Duodenal mucosa (tissue), 2 donors: ENCODE measurements at regions not wholly inside any gene's neighbourhood (a gene's known extent, or its start where the extent isn't known, plus 50 kb on each side); places are given as distances from the start of the nearest gene placed in this dataset.

Experiments used
- H3K27ac ChIP-seq: one replicate; pipeline ENCODE4 v1.7.0; 2013; ENCODE audit warnings: low read depth, low read length
- H3K27me3 ChIP-seq, 2 donors: one replicate each; pipeline ENCODE4 v1.7.0; 2013; ENCODE audit warnings: low read length in 2 of 2, control low read depth in 1 of 2; ENCODE audit not compliant: insufficient read depth in 2 of 2, control insufficient read depth in 1 of 2
- H3K36me3 ChIP-seq, 2 donors: one replicate each; pipeline ENCODE4 v1.7.0; 2013; ENCODE audit warnings: low read length in 2 of 2, control low read depth in 1 of 2; ENCODE audit not compliant: insufficient read depth in 2 of 2, control insufficient read depth in 1 of 2
- H3K4me1 ChIP-seq, 2 donors: one replicate each; pipeline ENCODE4 v1.7.0; 2013; ENCODE audit warnings: low read length in 2 of 2, control low read depth in 1 of 2; ENCODE audit not compliant: insufficient read depth in 2 of 2, control insufficient read depth in 1 of 2
- H3K4me3 ChIP-seq, 2 donors: one replicate each; pipeline ENCODE4 v1.7.0; 2013; ENCODE audit warnings: low read length in 2 of 2, low read depth in 1 of 2
- H3K9ac ChIP-seq, 2 donors: one replicate each; pipeline ENCODE4 v1.7.0; 2013; ENCODE audit warnings: low read length in 2 of 2, low read depth in 1 of 2
- H3K9me3 ChIP-seq, 2 donors: one replicate each; pipeline ENCODE4 v1.7.0; 2013; ENCODE audit warnings: low read length in 2 of 2, control low read depth in 1 of 2; ENCODE audit not compliant: control insufficient read depth in 1 of 2

GRCh38 chr6:113457198-113457597, 399.9 kb upstream of the MARCKS start:
- H3K4me1 ChIP-seq: peaks cover 0 to 8% of the 10 kb centered on the region in 2 donors

GRCh38 chr6:113457751-113458150, 399.4 kb upstream of the MARCKS start:
- H3K9me3 ChIP-seq: no peaks in the 10 kb centered on the region
- no peak overlapping the region for H3K9ac ChIP-seq
- no peak overlapping the region for H3K27ac ChIP-seq
- no peaks in the 10 kb centered on the region for H3K36me3 ChIP-seq
- H3K27me3 ChIP-seq: no peaks in the 10 kb centered on the region
- peaks cover 0 to 8% of the 10 kb centered on the region in 2 donors for H3K4me1 ChIP-seq
- no peak overlapping the region for H3K4me3 ChIP-seq

More at GRCh38 chr6:113457198-113457597, 399.9 kb upstream of the MARCKS start:
- no peaks in the 10 kb centered on the region for H3K27me3 ChIP-seq
- H3K36me3 ChIP-seq: no peaks in the 10 kb centered on the region
- H3K9me3 ChIP-seq: no peaks in the 10 kb centered on the region
- H3K9ac ChIP-seq: no peak overlapping the region
- H3K4me3 ChIP-seq: no peak overlapping the region
- H3K27ac ChIP-seq: no peak overlapping the region

GRCh38 chr6:113458368-113459010, 398.7 kb upstream of the MARCKS start:
- Histone ChIP-seq H3K27ac (no peak overlapping the region), H3K9me3 (no peaks in the 10 kb centered on the region), H3K4me3 (no peak overlapping the region)

GRCh38 chr6:113461153-113461932, 395.8 kb upstream of the MARCKS start:
- H3K9me3 ChIP-seq: no peaks in the 10 kb centered on the region
- H3K4me1 ChIP-seq: peaks cover 0 to 8% of the 10 kb centered on the region in 2 donors
- no peak overlapping the region for H3K9ac ChIP-seq
- H3K36me3 ChIP-seq: no peaks in the 10 kb centered on the region
- no peak overlapping the region for H3K4me3 ChIP-seq
- no peak overlapping the region for H3K27ac ChIP-seq
- no peaks in the 10 kb centered on the region for H3K27me3 ChIP-seq

More at GRCh38 chr6:113458368-113459010, 398.7 kb upstream of the MARCKS start:
- Histone ChIP-seq H3K4me1 (peaks cover 0 to 8% of the 10 kb centered on the region in 2 donors), H3K9ac (no peak overlapping the region), H3K36me3 (no peaks in the 10 kb centered on the region), H3K27me3 (no peaks in the 10 kb centered on the region)

GRCh38 chr6:113464536-113464935, 392.6 kb upstream of the MARCKS start:
- Histone ChIP-seq H3K27me3 (no peaks in the 10 kb centered on the region), H3K9ac (no peak overlapping the region), H3K4me1 (no peaks in the 10 kb centered on the region), H3K27ac (no peak overlapping the region), H3K9me3 (no peaks in the 10 kb centered on the region), H3K36me3 (no peaks in the 10 kb centered on the region), H3K4me3 (no peak overlapping the region)

- no peaks in the 10 kb centered on the region for H3K9me3 ChIP-seq
- H3K4me3 ChIP-seq: no peak overlapping the region
- H3K27ac ChIP-seq: no peak overlapping the region
- no peak overlapping the region for H3K9ac ChIP-seq
- H3K36me3 ChIP-seq: no peaks in the 10 kb centered on the region
- H3K27me3 ChIP-seq: no peaks in the 10 kb centered on the region
- H3K4me1 ChIP-seq: no peaks in the 10 kb centered on the region
These were observed 392.2 kb upstream of the MARCKS start for GRCh38 chr6:113464960-113465359.

GRCh38 chr6:113466526-113466925, 390.6 kb upstream of the MARCKS start:
- no peaks in the 10 kb centered on the region for H3K4me1 ChIP-seq

GRCh38 chr6:113475392-113475791, 381.8 kb upstream of the MARCKS start:
- no peaks in the 10 kb centered on the region for H3K36me3 ChIP-seq
- no peaks in the 10 kb centered on the region for H3K27me3 ChIP-seq
- H3K27ac ChIP-seq: no peak overlapping the region
- H3K4me1 ChIP-seq: no peaks in the 10 kb centered on the region
- H3K4me3 ChIP-seq: no peak overlapping the region
- no peak overlapping the region for H3K9ac ChIP-seq
- no peaks in the 10 kb centered on the region for H3K9me3 ChIP-seq

More at GRCh38 chr6:113466526-113466925, 390.6 kb upstream of the MARCKS start:
- H3K4me3 ChIP-seq: no peak overlapping the region
- no peak overlapping the region for H3K9ac ChIP-seq
- no peaks in the 10 kb centered on the region for H3K27me3 ChIP-seq
- no peaks in the 10 kb centered on the region for H3K36me3 ChIP-seq
- H3K27ac ChIP-seq: no peak overlapping the region
- no peaks in the 10 kb centered on the region for H3K9me3 ChIP-seq

- Histone ChIP-seq H3K9me3 (no peaks in the 10 kb centered on the region), H3K27ac (no peak overlapping the region)
These were observed 380.0 kb upstream of the MARCKS start for GRCh38 chr6:113476937-113477839.

GRCh38 chr6:113480616-113481015, 376.5 kb upstream of the MARCKS start:
- no peaks in the 10 kb centered on the region for H3K4me1 ChIP-seq
- no peak overlapping the region for H3K4me3 ChIP-seq
- H3K27ac ChIP-seq: no peak overlapping the region
- no peak overlapping the region for H3K9ac ChIP-seq
- no peaks in the 10 kb centered on the region for H3K36me3 ChIP-seq
- H3K9me3 ChIP-seq: no peaks in the 10 kb centered on the region
- H3K27me3 ChIP-seq: no peaks in the 10 kb centered on the region

More at GRCh38 chr6:113476937-113477839, 380.0 kb upstream of the MARCKS start:
- Histone ChIP-seq H3K36me3 (no peaks in the 10 kb centered on the region), H3K4me3 (no peak overlapping the region), H3K4me1 (no peaks in the 10 kb centered on the region), H3K27me3 (no peaks in the 10 kb centered on the region), H3K9ac (no peak overlapping the region)
